Stimulated activated CD4-positive, alpha-beta T cell treated with anti-CD3 and anti-CD28 coated beads, TNF-alpha, amount 100 ng/mL, for 48 hours (primary cell): ENCODE measurements at regions not wholly inside any gene's neighbourhood (a gene's known extent, or its start where the extent isn't known, plus 50 kb on each side); places are given as distances from the start of the nearest gene placed in this dataset.
"Not testable (repeated sequence)": the region's sequence is repeated elsewhere in the genome, so short reads cannot be mapped to it uniquely, and the experiment has no call there.

Experiments used
- DNase-seq, 3 donors: peaks; one replicate each; pipeline ENCODE4 v3.0.0-alpha.2; 2020; ENCODE audit warnings: low read depth in 3 of 3

- not testable (repeated sequence) for DNase-seq
These were observed 114.9 kb upstream of the PTPN20 start for GRCh38 chr10:46796351-46796750.

GRCh38 chr10:46802010-46802409, 109.2 kb upstream of the PTPN20 start:
- not testable (repeated sequence) for DNase-seq

GRCh38 chr10:46803082-46803481, 108.1 kb upstream of the PTPN20 start:
- DNase-seq, result not testable (repeated sequence)

- not testable (repeated sequence) for DNase-seq
These were observed 101.0 kb upstream of the PTPN20 start for GRCh38 chr10:46810222-46810621.

- not testable (repeated sequence) for DNase-seq
These were observed 95.1 kb upstream of the PTPN20 start for GRCh38 chr10:46816126-46816525.

- not testable (repeated sequence) for DNase-seq
These were observed 70.7 kb upstream of the PTPN20 start for GRCh38 chr10:46840393-46841050.

- DNase-seq, result not testable (repeated sequence)
These were observed 70.1 kb upstream of the PTPN20 start for GRCh38 chr10:46841051-46841593.

GRCh38 chr10:46845194-46845593, 66.0 kb upstream of the PTPN20 start:
- not testable (repeated sequence) for DNase-seq

- DNase-seq, result not testable (repeated sequence)
These were observed 65.6 kb upstream of the PTPN20 start for GRCh38 chr10:46845640-46846039.

- DNase-seq, result not testable (repeated sequence)
These were observed 50.5 kb upstream of the PTPN20 start for GRCh38 chr10:46860753-46861152.
